SU-DHL-6 (cell line): ENCODE measurements at regions not wholly inside any gene's neighbourhood (a gene's known extent, or its start where the extent isn't known, plus 50 kb on each side); places are given as distances from the start of the nearest gene placed in this dataset.

Experiments used
- H2AFZ ChIP-seq: fragments of 200-600 bp; sonication (generic); 2 replicates; pipeline ENCODE4 v1.6.1; 2014; ENCODE audit warnings: low read depth, mild to moderate bottlenecking, moderate library complexity, mixed read lengths, antibody characterized with exemption, low read length; ENCODE audit not compliant: severe bottlenecking
- H3F3A ChIP-seq: fragments of 200-600 bp; shearing (Covaris generic); 2 replicates; pipeline ENCODE4 v1.6.0; 2016; ENCODE audit warnings: antibody characterized with exemption, mild to moderate bottlenecking; ENCODE audit not compliant: insufficient read depth
- H3K27ac ChIP-seq: fragments of 200-600 bp; sonication (generic); 2 replicates; pipeline ENCODE4 v1.5.1; 2016; ENCODE audit warnings: low read depth, mild to moderate bottlenecking, low read length, moderate library complexity, mixed read lengths
- H3K27me3 ChIP-seq: fragments of 200-600 bp; sonication (generic), shearing (Covaris generic); 2 replicates; pipeline ENCODE4 v1.6.0; 2014; ENCODE audit warnings: mild to moderate bottlenecking, low read length
- H3K36me3 ChIP-seq: fragments of 200-600 bp; sonication (generic); 2 replicates; pipeline ENCODE4 v1.6.1; 2014; ENCODE audit warnings: mild to moderate bottlenecking, low read length, mixed read lengths
- H3K4me2 ChIP-seq: fragments of 300-600, 200-600 bp; shearing (Covaris generic), sonication (generic); 2 replicates; pipeline ENCODE4 v1.6.0; 2014; ENCODE audit warnings: low read length, low read depth, mild to moderate bottlenecking; ENCODE audit not compliant: poor library complexity, severe bottlenecking
- H3K4me3 ChIP-seq: fragments of 200-600 bp; sonication (generic); 2 replicates; pipeline ENCODE4 v1.5.1; 2014; ENCODE audit warnings: antibody characterized with exemption, low read length, mild to moderate bottlenecking, mixed read lengths; ENCODE audit not compliant: insufficient read depth, poor library complexity, severe bottlenecking
- H3K79me2 ChIP-seq: fragments of 200-600 bp; sonication (generic); 2 replicates; pipeline ENCODE4 v1.6.1; 2014; ENCODE audit warnings: mild to moderate bottlenecking, low read length, moderate library complexity; ENCODE audit not compliant: insufficient read depth
- H3K9ac ChIP-seq: fragments of 200-600 bp; sonication (generic); 2 replicates; pipeline ENCODE4 v1.7.0; 2014; ENCODE audit warnings: mild to moderate bottlenecking, low read length
- H3K9me2 ChIP-seq: fragments of 200-600 bp; sonication (generic); replicated peaks from 2 replicates; pipeline ENCODE4 v1.6.1; 2014; ENCODE audit warnings: low read length; ENCODE audit not compliant: insufficient read depth
- H3K9me3 ChIP-seq: fragments of 200-600 bp; sonication (generic); 2 replicates; pipeline ENCODE4 v1.6.1; 2014; ENCODE audit warnings: low read length, mixed read lengths; ENCODE audit not compliant: insufficient read depth
- H4K20me1 ChIP-seq: fragments of 200-600 bp; sonication (generic); 2 replicates; pipeline ENCODE4 v1.6.1; 2014; ENCODE audit warnings: low read depth, mild to moderate bottlenecking, antibody characterized with exemption, low read length, moderate library complexity, mixed read lengths
- CTCF ChIP-seq: fragments of 200-600 bp; sonication (generic); IDR thresholded peaks from one replicate; pipeline ENCODE4 v1.5.1; 2017; ENCODE audit warnings: antibody characterized with exemption, mild to moderate bottlenecking, low read length, moderate library complexity; ENCODE audit not compliant: insufficient read depth, poor library complexity, severe bottlenecking
- EZH2phosphoT487 ChIP-seq: fragments of 200-600 bp; sonication (generic), shearing (Covaris generic); conservative IDR thresholded peaks from 2 replicates; pipeline ENCODE4 v1.6.1; 2018; ENCODE audit warnings: mild to moderate bottlenecking, antibody characterized with exemption, low read length, moderate library complexity, mixed read lengths

GRCh38 chr2:880201-880970 is 70.3 kb upstream of the SNTG2 start:
- H3K4me2 ChIP-seq: no peak overlapping the region
- H3K27me3 ChIP-seq: no peaks in the 10 kb centered on the region
- H4K20me1 ChIP-seq: no peaks in the 10 kb centered on the region
- H3F3A ChIP-seq: no peaks in the 10 kb centered on the region
- H3K79me2 ChIP-seq: no peaks in the 10 kb centered on the region
- no peaks in the 10 kb centered on the region for H3K9me2 ChIP-seq
- no peaks in the 10 kb centered on the region for H3K36me3 ChIP-seq
- no peak overlapping the region for H3K27ac ChIP-seq
- H3K4me3 ChIP-seq: no peak overlapping the region
- no peak for TF ChIP-seq EZH2phosphoT487
- no peak for TF ChIP-seq CTCF
- H3K9me3 ChIP-seq: no peaks in the 10 kb centered on the region
- no peak overlapping the region for H2AFZ ChIP-seq
- H3K9ac ChIP-seq: no peak overlapping the region

- Histone ChIP-seq H3K4me2 (no peak overlapping the region), H3K9me3 (no peaks in the 10 kb centered on the region), H4K20me1 (no peaks in the 10 kb centered on the region), H3K36me3 (no peaks in the 10 kb centered on the region), H3K79me2 (no peaks in the 10 kb centered on the region), H3F3A (no peaks in the 10 kb centered on the region), H3K9me2 (no peaks in the 10 kb centered on the region), H3K9ac (no peak overlapping the region), H3K4me3 (no peak overlapping the region), H3K27me3 (no peaks in the 10 kb centered on the region), H3K27ac (no peak overlapping the region), H2AFZ (no peak overlapping the region)
- no peak for TF ChIP-seq EZH2phosphoT487
- TF ChIP-seq CTCF: no peak
These were observed 71.1 kb upstream of the SNTG2 start for GRCh38 chr2:879540-879939.

GRCh38 chr2:878245-878930 is 72.3 kb upstream of the SNTG2 start:
- H3K27ac ChIP-seq: no peak overlapping the region
- no peaks in the 10 kb centered on the region for H3K36me3 ChIP-seq
- no peaks in the 10 kb centered on the region for H3F3A ChIP-seq
- H3K4me2 ChIP-seq: no peak overlapping the region
- H2AFZ ChIP-seq: no peak overlapping the region
- no peaks in the 10 kb centered on the region for H3K27me3 ChIP-seq
- no peaks in the 10 kb centered on the region for H3K9me3 ChIP-seq
- no peaks in the 10 kb centered on the region for H4K20me1 ChIP-seq
- H3K9me2 ChIP-seq: no peaks in the 10 kb centered on the region
- no peaks in the 10 kb centered on the region for H3K79me2 ChIP-seq
- H3K9ac ChIP-seq: no peak overlapping the region
- TF ChIP-seq EZH2phosphoT487: no peak
- no peak overlapping the region for H3K4me3 ChIP-seq

- TF ChIP-seq EZH2phosphoT487 (no peak), CTCF (no peak)
- H3K9me2 ChIP-seq: no peaks in the 10 kb centered on the region
- H3K9me3 ChIP-seq: no peaks in the 10 kb centered on the region
- no peaks in the 10 kb centered on the region for H3F3A ChIP-seq
- H3K79me2 ChIP-seq: no peaks in the 10 kb centered on the region
- no peak overlapping the region for H3K27ac ChIP-seq
- H2AFZ ChIP-seq: no peak overlapping the region
- no peak overlapping the region for H3K9ac ChIP-seq
- no peak overlapping the region for H3K4me3 ChIP-seq
- H4K20me1 ChIP-seq: no peaks in the 10 kb centered on the region
- H3K4me2 ChIP-seq: no peak overlapping the region
- no peaks in the 10 kb centered on the region for H3K36me3 ChIP-seq
- H3K27me3 ChIP-seq: no peaks in the 10 kb centered on the region
These were observed 72.9 kb upstream of the SNTG2 start for GRCh38 chr2:877747-878146.
